ENCODE measurements at regions not wholly inside any gene's neighbourhood (a gene's known extent, or its start where the extent isn't known, plus 50 kb on each side); places are given as distances from the start of the nearest gene placed in this dataset.

DNA sequence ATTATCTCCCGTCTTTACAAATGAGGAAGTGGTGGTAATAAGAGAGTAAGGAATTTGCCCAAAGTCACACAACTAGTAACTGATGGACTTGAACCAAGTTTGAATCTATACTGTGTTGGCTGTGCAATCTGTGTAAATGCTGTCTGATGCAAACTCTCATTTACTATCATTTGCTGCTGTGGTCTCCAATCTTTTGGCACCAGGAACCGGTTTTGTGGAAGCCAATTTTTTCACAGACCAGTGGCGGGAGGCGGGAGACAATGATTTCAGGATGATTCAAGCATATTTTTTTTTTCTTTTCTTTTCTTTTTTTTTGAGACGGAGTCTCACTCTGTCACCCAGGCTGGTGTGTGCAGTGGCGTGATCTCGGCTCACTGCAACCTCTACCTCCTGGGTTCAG is 450.0 kb upstream of the FZD8 start:
- no peak for DNase-seq
- ATAC-seq: no peak
- intact Hi-C loops (cut with DNase I, micrococcal nuclease): no loop called here

DNA sequence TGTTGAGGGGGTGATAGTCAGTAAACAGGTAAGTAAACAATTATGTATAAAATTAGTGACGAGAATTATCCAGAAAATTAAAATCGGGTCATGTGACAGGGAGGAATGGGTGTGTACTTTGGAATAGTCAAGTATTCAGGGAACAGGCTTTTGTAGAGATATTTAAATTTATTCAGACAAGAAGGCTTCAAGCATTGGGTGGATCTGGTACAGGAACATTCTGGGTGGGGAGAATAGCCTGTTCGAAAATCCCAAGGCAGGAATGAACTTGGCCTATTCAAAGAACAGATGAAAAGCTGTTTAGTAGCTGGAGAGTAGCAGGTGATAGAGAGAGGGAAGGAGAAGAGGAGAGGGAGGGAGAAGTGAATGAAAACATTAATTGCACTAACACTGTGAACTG is 448.9 kb upstream of the FZD8 start:
- ATAC-seq (no peak), DNase-seq (no peak)
- intact Hi-C loops (cut with DNase I, micrococcal nuclease): no loop called here

DNA sequence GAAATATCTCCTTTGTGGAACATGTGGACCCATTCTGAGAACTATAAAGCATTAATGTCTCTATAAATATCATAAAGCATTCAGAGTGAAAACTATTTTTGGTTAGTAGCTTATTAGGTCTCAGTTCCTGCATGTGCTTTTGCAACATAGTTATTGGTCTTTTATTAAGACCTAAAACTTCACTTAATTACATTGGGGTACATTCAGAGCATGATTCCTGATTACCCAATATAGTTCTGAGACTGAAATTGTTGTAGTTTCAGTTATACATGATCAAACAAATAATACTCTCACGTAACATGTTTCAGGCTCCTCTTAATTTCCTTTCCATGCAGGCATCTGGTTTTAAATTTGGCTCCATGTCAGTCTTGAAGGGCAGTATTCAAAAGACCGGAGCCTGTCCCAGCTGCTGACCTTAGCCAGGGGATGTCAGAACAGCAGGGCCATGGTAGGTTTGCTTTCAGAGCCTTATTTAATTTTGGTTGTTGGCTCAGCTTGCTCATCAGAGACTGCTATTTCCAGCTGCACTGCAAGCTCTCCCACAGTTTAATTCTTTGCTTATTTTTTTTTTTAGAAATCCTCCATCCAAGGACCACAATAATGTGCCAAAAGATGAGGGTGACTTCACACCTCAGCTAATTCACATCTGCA is 447.8 kb upstream of the FZD8 start:
- ATAC-seq (no peak), DNase-seq (no peak)
- intact Hi-C loops (cut with DNase I, micrococcal nuclease): no loop called here

- intact Hi-C loops (cut with DNase I, micrococcal nuclease): no loop called here
- no peak for ATAC-seq
- DNase-seq: no peak
Measured at GRCh38 chr10:36087006-36088005, 445.2 kb upstream of the FZD8 start.

GRCh38 chr10:36075196-36075595 is 433.1 kb upstream of the FZD8 start:
- intact Hi-C loops (cut with DNase I, micrococcal nuclease): no loop called here
- DNase-seq: no peak
- no peak for ATAC-seq

GRCh38 chr10:36073796-36074345 is 431.8 kb upstream of the FZD8 start:
- intact Hi-C loops (cut with DNase I, micrococcal nuclease): no loop called here
- ATAC-seq (no peak), DNase-seq (no peak)

- intact Hi-C loops (cut with DNase I, micrococcal nuclease): no loop called here
- no peak for DNase-seq
- no peak for ATAC-seq
Measured at GRCh38 chr10:36068542-36068941, 426.4 kb upstream of the FZD8 start.

- intact Hi-C loops (cut with DNase I, micrococcal nuclease): no loop called here
- ATAC-seq (no peak), DNase-seq (no peak)
Measured at GRCh38 chr10:36067748-36068147, 425.7 kb upstream of the FZD8 start.

DNA sequence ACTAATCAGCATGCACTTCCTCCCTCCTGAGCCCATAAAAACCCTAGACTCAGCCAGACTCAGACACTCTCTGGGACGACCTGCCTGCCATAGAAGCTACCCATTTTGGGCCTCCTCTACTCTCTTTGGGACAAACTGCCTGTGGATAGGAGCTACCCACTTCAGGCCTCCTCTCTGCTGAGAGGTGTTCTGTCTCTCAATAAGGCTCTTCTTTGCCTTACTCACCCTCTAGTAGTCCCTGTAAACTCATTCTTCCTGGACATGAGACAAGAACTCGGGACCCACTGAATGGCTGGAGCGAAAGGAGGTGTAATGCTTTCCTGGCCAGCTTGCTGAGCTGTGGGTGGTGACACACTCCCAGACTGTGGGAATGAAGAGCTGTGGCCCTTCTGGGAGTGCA is 424.8 kb upstream of the FZD8 start:
- no peak for ATAC-seq
- DNase-seq: no peak
- intact Hi-C loops (cut with DNase I, micrococcal nuclease): no loop called here

DNA sequence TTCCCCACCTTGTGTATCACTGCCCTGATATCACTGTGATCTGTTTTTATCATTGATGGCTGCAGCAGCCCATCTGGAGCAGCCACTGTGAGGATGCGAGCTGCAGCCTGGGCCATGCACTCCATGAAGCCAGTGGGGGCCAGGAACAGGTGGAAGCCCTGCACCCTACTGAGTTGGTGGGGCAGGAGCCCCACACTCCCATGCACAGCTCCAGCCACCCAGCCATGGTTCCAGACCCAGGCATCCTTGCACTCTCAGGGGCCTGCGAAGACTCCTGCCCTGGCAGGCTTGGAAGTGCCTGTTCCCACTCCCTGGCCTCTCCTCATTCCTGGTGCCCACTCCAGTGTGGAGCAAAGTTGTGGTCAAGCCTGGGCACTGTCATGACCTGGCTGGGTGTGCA is 424.0 kb upstream of the FZD8 start:
- intact Hi-C loops (cut with DNase I, micrococcal nuclease): no loop called here
- DNase-seq: no peak
- ATAC-seq: no peak

- intact Hi-C loops (cut with DNase I, micrococcal nuclease): no loop called here
- no peak for ATAC-seq
- DNase-seq: no peak
Measured at GRCh38 chr10:36063396-36063795, 421.3 kb upstream of the FZD8 start.

- DNase-seq (no peak), ATAC-seq (no peak)
- intact Hi-C loops (cut with DNase I, micrococcal nuclease): no loop called here
Measured at GRCh38 chr10:36057731-36058130, 415.6 kb upstream of the FZD8 start.

DNA sequence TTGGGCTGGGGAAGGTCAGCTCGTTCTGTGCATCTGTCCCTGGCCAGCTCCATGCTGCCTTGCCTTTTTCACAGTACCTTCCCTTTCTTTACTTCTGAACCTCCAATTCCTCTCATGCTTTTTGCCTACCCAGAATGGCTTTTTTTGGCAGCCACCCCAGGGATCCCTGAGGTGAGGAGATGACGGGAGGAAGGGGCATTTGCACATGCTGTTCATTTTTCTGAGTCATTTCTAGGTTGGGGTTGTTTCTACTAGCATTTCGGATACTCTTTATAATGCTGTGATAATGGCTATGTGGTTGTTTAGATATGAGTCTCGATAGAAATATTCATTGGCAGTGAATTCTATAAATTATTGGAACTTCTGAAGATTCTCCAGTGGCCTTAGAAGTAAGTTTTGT is 415.1 kb upstream of the FZD8 start:
- no peak for ATAC-seq
- intact Hi-C loops (cut with DNase I, micrococcal nuclease): no loop called here
- DNase-seq: no peak

- ATAC-seq (no peak), DNase-seq (no peak)
- intact Hi-C loops (cut with DNase I, micrococcal nuclease): no loop called here
Measured at GRCh38 chr10:36053775-36054174, 411.7 kb upstream of the FZD8 start.

DNA sequence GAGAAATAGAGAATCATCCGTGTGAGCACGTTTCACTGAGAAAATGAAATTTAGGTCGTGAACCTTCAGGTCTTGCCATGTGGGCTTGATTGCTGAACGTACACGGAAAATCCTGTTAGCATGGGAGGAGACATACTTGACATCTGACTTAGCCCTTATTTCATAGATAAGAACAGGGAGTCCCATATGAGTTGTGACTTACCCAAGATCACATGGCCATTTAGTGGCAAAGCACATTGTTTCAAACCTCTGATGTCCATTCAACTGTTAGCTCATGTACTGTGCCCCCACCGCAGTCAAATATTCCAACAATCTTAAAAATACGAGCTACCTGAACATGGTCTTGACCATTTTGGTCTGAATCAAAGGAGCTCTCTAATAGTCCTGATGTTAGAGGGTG is 411.2 kb upstream of the FZD8 start:
- DNase-seq (no peak), ATAC-seq (no peak)
- intact Hi-C loops (cut with DNase I, micrococcal nuclease): no loop called here

GRCh38 chr10:36051500-36051991 is 409.4 kb upstream of the FZD8 start:
- ATAC-seq: no peak
- DNase-seq: no peak
- intact Hi-C loops (cut with DNase I, micrococcal nuclease): no loop called here

GRCh38 chr10:36050763-36051499 is 408.8 kb upstream of the FZD8 start:
- intact Hi-C loops (cut with DNase I, micrococcal nuclease): no loop called here
- ATAC-seq (no peak), DNase-seq (no peak)

DNA sequence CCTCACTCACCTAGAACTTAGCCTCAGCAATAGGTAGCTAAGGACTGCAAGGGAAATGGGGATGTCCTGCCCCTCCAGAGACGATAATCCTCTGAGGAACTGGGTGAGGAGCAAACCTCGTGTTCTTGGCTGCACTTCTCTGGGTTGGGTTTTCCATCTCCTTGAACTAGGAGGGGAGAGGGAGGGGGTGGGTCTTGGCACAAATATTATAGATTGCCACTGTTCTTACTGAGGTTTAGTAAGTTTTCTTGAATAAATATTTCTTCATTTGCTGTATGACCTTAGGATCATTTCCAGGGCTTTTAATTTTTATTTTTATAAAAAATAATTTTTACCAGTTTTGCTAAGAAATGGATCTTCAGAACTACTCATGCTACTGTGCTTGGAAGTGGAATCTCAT is 406.7 kb upstream of the FZD8 start:
- intact Hi-C loops (cut with DNase I, micrococcal nuclease): no loop called here
- ATAC-seq (no peak), DNase-seq (no peak)

- ATAC-seq: no peak
- intact Hi-C loops (cut with DNase I, micrococcal nuclease): no loop called here
- DNase-seq: no peak
Measured at GRCh38 chr10:36048236-36048635, 406.1 kb upstream of the FZD8 start.
